H9 (cell line): ENCODE measurements at regions not wholly inside any gene's neighbourhood (a gene's known extent, or its start where the extent isn't known, plus 50 kb on each side); places are given as distances from the start of the nearest gene placed in this dataset.
A peak's percentile ranks its signal among the peaks of the same experiment; 100 is the strongest.

Source experiments
- DNase-seq: peaks from one replicate; pipeline ENCODE4 v3.0.0-alpha.2; 2017
- H2AFZ ChIP-seq: one replicate; pipeline ENCODE4 v1.6.1; 2013; ENCODE audit warnings: mild to moderate bottlenecking, low read length, control low read depth, moderate library complexity
- H2AK5ac ChIP-seq: 2 replicates; pipeline ENCODE4 v1.6.1; 2013; ENCODE audit warnings: low read length, control low read depth, mixed read lengths; ENCODE audit not compliant: insufficient read length
- H2BK120ac ChIP-seq: one replicate; pipeline ENCODE4 v1.6.1; 2013; ENCODE audit warnings: low read depth, mild to moderate bottlenecking, low read length, control low read depth, inconsistent platforms; ENCODE audit not compliant: poor library complexity, severe bottlenecking
- H2BK12ac ChIP-seq: 2 replicates; pipeline ENCODE4 v1.6.1; 2013; ENCODE audit warnings: low read length, control low read depth, mixed read lengths, low read depth; ENCODE audit not compliant: insufficient read length
- H2BK15ac ChIP-seq: 2 replicates; pipeline ENCODE4 v1.6.1; 2013; ENCODE audit warnings: low read depth, low read length, control low read depth
- H2BK20ac ChIP-seq: one replicate; pipeline ENCODE4 v1.6.1; 2013; ENCODE audit warnings: low read depth, mild to moderate bottlenecking, low read length, control low read depth, inconsistent platforms; ENCODE audit not compliant: poor library complexity, severe bottlenecking
- H2BK5ac ChIP-seq: 2 replicates; pipeline ENCODE4 v1.6.1; 2013; ENCODE audit warnings: low read length, control low read depth, mixed read lengths; ENCODE audit not compliant: insufficient read length
- H3K14ac ChIP-seq: 2 replicates; pipeline ENCODE4 v1.6.1; 2013; ENCODE audit warnings: low read length, control low read depth; ENCODE audit not compliant: insufficient read depth
- H3K18ac ChIP-seq: 2 replicates; pipeline ENCODE4 v1.6.1; 2013; ENCODE audit warnings: low read depth, mild to moderate bottlenecking, mixed read lengths, low read length, control low read depth; ENCODE audit not compliant: insufficient read length
- H3K23ac ChIP-seq: 2 replicates; pipeline ENCODE4 v1.6.1; 2013; ENCODE audit warnings: low read length, control low read depth, mixed read lengths, low read depth; ENCODE audit not compliant: insufficient read length
- H3K23me2 ChIP-seq: 2 replicates; pipeline ENCODE4 v1.6.1; 2013; ENCODE audit warnings: low read depth, mild to moderate bottlenecking, mixed read lengths, low read length, control low read depth; ENCODE audit not compliant: insufficient read length, poor library complexity, severe bottlenecking
- H3K27ac ChIP-seq: 2 replicates; pipeline ENCODE4 v1.5.1; 2013; ENCODE audit warnings: low read length, control low read depth, mixed read lengths, low read depth; ENCODE audit not compliant: insufficient read length
- H3K27me3 ChIP-seq: 2 replicates; pipeline ENCODE4 v1.6.1; 2013; ENCODE audit warnings: low read length, control low read depth, inconsistent platforms; ENCODE audit not compliant: insufficient read depth
- H3K4ac ChIP-seq: 2 replicates; pipeline ENCODE4 v1.6.1; 2013; ENCODE audit warnings: low read depth, mild to moderate bottlenecking, control low read depth, inconsistent platforms, low read length, moderate library complexity
- H3K4me1 ChIP-seq: 2 replicates; pipeline ENCODE4 v1.6.1; 2013; ENCODE audit warnings: low read length, control low read depth, inconsistent platforms; ENCODE audit not compliant: insufficient read depth
- H3K4me2 ChIP-seq: 2 replicates; pipeline ENCODE4 v1.6.1; 2013; ENCODE audit warnings: low read length, control low read depth, mixed read lengths; ENCODE audit not compliant: insufficient read length, insufficient read depth
- H3K56ac ChIP-seq: 2 replicates; pipeline ENCODE4 v1.6.1; 2013; ENCODE audit warnings: low read depth, mild to moderate bottlenecking, mixed read lengths, low read length, control low read depth; ENCODE audit not compliant: insufficient read length
- H3K79me1 ChIP-seq: 2 replicates; pipeline ENCODE4 v1.6.1; 2013; ENCODE audit warnings: low read depth, mild to moderate bottlenecking, moderate library complexity, low read length, control low read depth, inconsistent platforms; ENCODE audit not compliant: insufficient read depth, poor library complexity, severe bottlenecking
- H3K79me2 ChIP-seq: 2 replicates; pipeline ENCODE4 v1.6.1; 2013; ENCODE audit warnings: low read length, control low read depth, inconsistent platforms; ENCODE audit not compliant: insufficient read depth
- H3K9ac ChIP-seq: 2 replicates; pipeline ENCODE4 v1.6.1; 2013; ENCODE audit warnings: low read length, control low read depth, mixed read lengths; ENCODE audit not compliant: insufficient read length; ENCODE audit errors: extremely low read depth
- H3K9me3 ChIP-seq: one replicate; pipeline ENCODE4 v1.6.1; 2013; ENCODE audit warnings: low read depth, low read length, inconsistent platforms; ENCODE audit not compliant: control insufficient read depth
- H3T11ph ChIP-seq: one replicate; pipeline ENCODE4 v1.6.1; 2013; ENCODE audit warnings: mild to moderate bottlenecking, low read length, control low read depth, inconsistent platforms
- H4K20me1 ChIP-seq: one replicate; pipeline ENCODE4 v1.6.1; 2013; ENCODE audit not compliant: control insufficient read depth, insufficient read length, insufficient read depth
- H4K5ac ChIP-seq: 2 replicates; pipeline ENCODE4 v1.6.1; 2013; ENCODE audit warnings: low read depth, mild to moderate bottlenecking, mixed read lengths, low read length, control low read depth; ENCODE audit not compliant: insufficient read length
- H4K8ac ChIP-seq: replicated peaks from 2 replicates; pipeline ENCODE4 v1.6.1; 2013; ENCODE audit warnings: low read length, control low read depth, mixed read lengths, low read depth; ENCODE audit not compliant: insufficient read length
- H4K91ac ChIP-seq: 2 replicates; pipeline ENCODE4 v1.6.1; 2013; ENCODE audit warnings: low read depth, mild to moderate bottlenecking, moderate library complexity, mixed read lengths, low read length, control low read depth; ENCODE audit not compliant: insufficient read length
- H3K27ac Mint-ChIP-seq, 3 experiments: 2 replicates in 2 of 3; 3 replicates in 1 of 3; pipeline ENCODE4 v1.8.0; 2020 to 2021; ENCODE audit warnings: mixed read lengths in 3 of 3, mild to moderate bottlenecking in 1 of 3, moderate library complexity in 1 of 3
- H3K27me3 Mint-ChIP-seq: 2 replicates; pipeline ENCODE4 v1.8.0; 2021; ENCODE audit warnings: low read depth, mild to moderate bottlenecking, moderate library complexity, mixed read lengths
- H3K36me3 Mint-ChIP-seq, 3 experiments: 2 replicates in 2 of 3; 3 replicates in 1 of 3; pipeline ENCODE4 v1.8.0; 2020 to 2021; ENCODE audit warnings: low read depth in 3 of 3, mixed read lengths in 3 of 3; ENCODE audit not compliant: insufficient read depth in 1 of 3
- H3K4me1 Mint-ChIP-seq, 2 experiments: 2 replicates each; pipeline ENCODE4 v1.8.0; 2020; ENCODE audit warnings: mixed read lengths in 2 of 2
- H3K4me3 Mint-ChIP-seq, 2 experiments: 2 replicates in 1 of 2; 3 replicates in 1 of 2; pipeline ENCODE4 v1.8.0; 2020 to 2021; ENCODE audit warnings: mild to moderate bottlenecking in 2 of 2, mixed read lengths in 2 of 2, moderate library complexity in 1 of 2
- H3K9me3 Mint-ChIP-seq, 2 experiments: 2 replicates in 1 of 2; 3 replicates in 1 of 2; pipeline ENCODE4 v1.8.0; 2020; ENCODE audit warnings: mild to moderate bottlenecking in 2 of 2, mixed read lengths in 2 of 2, moderate library complexity in 1 of 2
- CTCF ChIP-seq: fragments of 200-600 bp; sonication (generic); conservative IDR thresholded peaks from 3 replicates; pipeline ENCODE4 v1.8.0; 2021; ENCODE audit warnings: antibody characterized with exemption, mild to moderate bottlenecking
- WGBS: extraction: QIAGEN DNeasy Blood & Tissue Kit; methylation state at CpG from one replicate; pipeline ENCODE4 v1.1.7; 2013; ENCODE audit warnings: missing lambda C conversion rate, low lambda C conversion rate, mixed read lengths; ENCODE audit not compliant: insufficient read length; ENCODE audit errors: extremely low coverage; 5-methylcytosine and 5-hydroxymethylcytosine counted together

DNA sequence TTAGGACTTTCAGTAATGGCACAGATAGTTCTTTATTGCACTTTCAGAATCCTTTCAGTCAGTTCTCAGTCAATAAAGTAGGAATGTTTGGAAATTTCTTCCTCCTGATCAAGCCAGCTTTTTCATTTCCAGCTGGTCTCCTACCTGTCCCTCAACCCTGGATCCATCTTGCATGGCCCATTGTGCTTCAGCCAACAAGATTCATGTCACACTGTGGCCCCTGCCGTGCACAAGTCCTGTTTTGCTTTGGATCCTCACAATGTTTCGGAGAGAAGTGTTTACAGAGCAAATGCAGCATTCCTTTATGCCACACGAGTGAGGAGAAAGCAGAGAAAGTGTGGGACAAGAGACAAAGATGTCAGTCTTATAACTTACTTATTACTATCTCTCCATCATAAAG is 1694.7 kb upstream of the LRRTM3 start:
- peak; percentile 24 for DNase-seq
- Histone ChIP-seq H2AK5ac (no peak overlapping the region), H3K4me1 (peaks cover 3% of the 10 kb centered on the region; the same call in 1 of the 2 replicates), H3K4ac (no peak overlapping the region), H4K20me1 (no peaks in the 10 kb centered on the region), H4K8ac (no peak overlapping the region), H3K9me3 (no peaks in the 10 kb centered on the region), H2BK20ac (no peak overlapping the region), H2BK15ac (no peak overlapping the region), H3K79me2 (no peaks in the 10 kb centered on the region), H3K23me2 (no peaks in the 10 kb centered on the region), H3K18ac (no peak overlapping the region), H3K27me3 (no peaks in the 10 kb centered on the region), H3K9ac (no peak overlapping the region), H3K23ac (no peak overlapping the region), H2AFZ (no peak overlapping the region), H3K4me2 (no peak overlapping the region), H3T11ph (no peak overlapping the region), H3K56ac (no peak overlapping the region), H2BK12ac (no peak overlapping the region), H4K91ac (no peak overlapping the region), H2BK120ac (no peak overlapping the region), H3K14ac (no peak overlapping the region), H2BK5ac (no peak overlapping the region), H3K79me1 (no peaks in the 10 kb centered on the region), H4K5ac (no peak overlapping the region), H3K27ac (no peak overlapping the region)
- no peak for TF ChIP-seq CTCF
- Mint-ChIP-seq H3K9me3 (peaks cover 0 to 3% of the 10 kb centered on the region in 2 experiments; a peak in 1 of 5 replicates), H3K27me3 (no peaks in the 10 kb centered on the region), H3K4me3 (no peak overlapping the region), H3K4me1 (peaks cover 15% of the 10 kb centered on the region in 2 experiments), H3K27ac (peak overlapping the region; percentile 2 to 94 (median 36); a peak in 4 of 7 replicates), H3K36me3 (no peaks in the 10 kb centered on the region)
- WGBS: no CpG with 5 or more reads among the region's 3 CpGs
